K562 (cell line): ENCODE measurements at regions not wholly inside any gene's neighbourhood (a gene's known extent, or its start where the extent isn't known, plus 50 kb on each side); places are given as distances from the start of the nearest gene placed in this dataset.

Source experiments
- NBN ChIP-seq: fragments of 450-650 bp; IDR thresholded peaks from 2 replicates; pipeline ENCODE4 v1.6.1; 2016; ENCODE audit warnings: low read depth, mild to moderate bottlenecking
- TF ChIP-seq, protein P1 (sequence below): fragments of 200-600 bp; sonication (generic); IDR thresholded peaks from one replicate; pipeline ENCODE4 v1.6.1; 2012; ENCODE audit warnings: mild to moderate bottlenecking, low read depth, low read length, inconsistent platforms
- TF ChIP-seq, protein P2 (sequence below): sonication (generic); formaldehyde crosslinking; IDR thresholded peaks from 2 replicates; pipeline ENCODE4 v1.8.1; 2023; ENCODE audit warnings: mild to moderate bottlenecking, missing genetic modification reagents

DNA sequence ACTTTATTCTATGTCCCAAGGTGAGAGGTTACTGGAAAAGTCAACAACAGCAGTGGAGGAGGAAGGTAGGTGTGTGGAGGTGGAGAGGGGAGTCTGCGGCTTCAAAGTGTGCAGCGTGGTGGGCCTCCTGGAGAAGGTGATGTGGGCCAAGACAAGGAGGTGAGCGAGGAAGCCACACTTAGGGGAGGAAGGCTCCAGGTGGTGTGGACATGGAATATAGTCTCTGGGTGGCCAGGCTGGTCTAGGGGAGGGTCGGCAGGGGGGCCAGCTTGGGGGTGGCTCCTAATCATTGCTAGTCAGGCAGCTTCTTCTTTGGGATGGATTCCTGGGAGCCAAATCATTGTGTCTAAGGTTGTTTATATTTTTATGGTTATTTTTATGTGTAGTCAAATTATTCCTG lies 111.5 kb upstream of the CDH4 start (continued):
- TF ChIP-seq, protein P1, sequence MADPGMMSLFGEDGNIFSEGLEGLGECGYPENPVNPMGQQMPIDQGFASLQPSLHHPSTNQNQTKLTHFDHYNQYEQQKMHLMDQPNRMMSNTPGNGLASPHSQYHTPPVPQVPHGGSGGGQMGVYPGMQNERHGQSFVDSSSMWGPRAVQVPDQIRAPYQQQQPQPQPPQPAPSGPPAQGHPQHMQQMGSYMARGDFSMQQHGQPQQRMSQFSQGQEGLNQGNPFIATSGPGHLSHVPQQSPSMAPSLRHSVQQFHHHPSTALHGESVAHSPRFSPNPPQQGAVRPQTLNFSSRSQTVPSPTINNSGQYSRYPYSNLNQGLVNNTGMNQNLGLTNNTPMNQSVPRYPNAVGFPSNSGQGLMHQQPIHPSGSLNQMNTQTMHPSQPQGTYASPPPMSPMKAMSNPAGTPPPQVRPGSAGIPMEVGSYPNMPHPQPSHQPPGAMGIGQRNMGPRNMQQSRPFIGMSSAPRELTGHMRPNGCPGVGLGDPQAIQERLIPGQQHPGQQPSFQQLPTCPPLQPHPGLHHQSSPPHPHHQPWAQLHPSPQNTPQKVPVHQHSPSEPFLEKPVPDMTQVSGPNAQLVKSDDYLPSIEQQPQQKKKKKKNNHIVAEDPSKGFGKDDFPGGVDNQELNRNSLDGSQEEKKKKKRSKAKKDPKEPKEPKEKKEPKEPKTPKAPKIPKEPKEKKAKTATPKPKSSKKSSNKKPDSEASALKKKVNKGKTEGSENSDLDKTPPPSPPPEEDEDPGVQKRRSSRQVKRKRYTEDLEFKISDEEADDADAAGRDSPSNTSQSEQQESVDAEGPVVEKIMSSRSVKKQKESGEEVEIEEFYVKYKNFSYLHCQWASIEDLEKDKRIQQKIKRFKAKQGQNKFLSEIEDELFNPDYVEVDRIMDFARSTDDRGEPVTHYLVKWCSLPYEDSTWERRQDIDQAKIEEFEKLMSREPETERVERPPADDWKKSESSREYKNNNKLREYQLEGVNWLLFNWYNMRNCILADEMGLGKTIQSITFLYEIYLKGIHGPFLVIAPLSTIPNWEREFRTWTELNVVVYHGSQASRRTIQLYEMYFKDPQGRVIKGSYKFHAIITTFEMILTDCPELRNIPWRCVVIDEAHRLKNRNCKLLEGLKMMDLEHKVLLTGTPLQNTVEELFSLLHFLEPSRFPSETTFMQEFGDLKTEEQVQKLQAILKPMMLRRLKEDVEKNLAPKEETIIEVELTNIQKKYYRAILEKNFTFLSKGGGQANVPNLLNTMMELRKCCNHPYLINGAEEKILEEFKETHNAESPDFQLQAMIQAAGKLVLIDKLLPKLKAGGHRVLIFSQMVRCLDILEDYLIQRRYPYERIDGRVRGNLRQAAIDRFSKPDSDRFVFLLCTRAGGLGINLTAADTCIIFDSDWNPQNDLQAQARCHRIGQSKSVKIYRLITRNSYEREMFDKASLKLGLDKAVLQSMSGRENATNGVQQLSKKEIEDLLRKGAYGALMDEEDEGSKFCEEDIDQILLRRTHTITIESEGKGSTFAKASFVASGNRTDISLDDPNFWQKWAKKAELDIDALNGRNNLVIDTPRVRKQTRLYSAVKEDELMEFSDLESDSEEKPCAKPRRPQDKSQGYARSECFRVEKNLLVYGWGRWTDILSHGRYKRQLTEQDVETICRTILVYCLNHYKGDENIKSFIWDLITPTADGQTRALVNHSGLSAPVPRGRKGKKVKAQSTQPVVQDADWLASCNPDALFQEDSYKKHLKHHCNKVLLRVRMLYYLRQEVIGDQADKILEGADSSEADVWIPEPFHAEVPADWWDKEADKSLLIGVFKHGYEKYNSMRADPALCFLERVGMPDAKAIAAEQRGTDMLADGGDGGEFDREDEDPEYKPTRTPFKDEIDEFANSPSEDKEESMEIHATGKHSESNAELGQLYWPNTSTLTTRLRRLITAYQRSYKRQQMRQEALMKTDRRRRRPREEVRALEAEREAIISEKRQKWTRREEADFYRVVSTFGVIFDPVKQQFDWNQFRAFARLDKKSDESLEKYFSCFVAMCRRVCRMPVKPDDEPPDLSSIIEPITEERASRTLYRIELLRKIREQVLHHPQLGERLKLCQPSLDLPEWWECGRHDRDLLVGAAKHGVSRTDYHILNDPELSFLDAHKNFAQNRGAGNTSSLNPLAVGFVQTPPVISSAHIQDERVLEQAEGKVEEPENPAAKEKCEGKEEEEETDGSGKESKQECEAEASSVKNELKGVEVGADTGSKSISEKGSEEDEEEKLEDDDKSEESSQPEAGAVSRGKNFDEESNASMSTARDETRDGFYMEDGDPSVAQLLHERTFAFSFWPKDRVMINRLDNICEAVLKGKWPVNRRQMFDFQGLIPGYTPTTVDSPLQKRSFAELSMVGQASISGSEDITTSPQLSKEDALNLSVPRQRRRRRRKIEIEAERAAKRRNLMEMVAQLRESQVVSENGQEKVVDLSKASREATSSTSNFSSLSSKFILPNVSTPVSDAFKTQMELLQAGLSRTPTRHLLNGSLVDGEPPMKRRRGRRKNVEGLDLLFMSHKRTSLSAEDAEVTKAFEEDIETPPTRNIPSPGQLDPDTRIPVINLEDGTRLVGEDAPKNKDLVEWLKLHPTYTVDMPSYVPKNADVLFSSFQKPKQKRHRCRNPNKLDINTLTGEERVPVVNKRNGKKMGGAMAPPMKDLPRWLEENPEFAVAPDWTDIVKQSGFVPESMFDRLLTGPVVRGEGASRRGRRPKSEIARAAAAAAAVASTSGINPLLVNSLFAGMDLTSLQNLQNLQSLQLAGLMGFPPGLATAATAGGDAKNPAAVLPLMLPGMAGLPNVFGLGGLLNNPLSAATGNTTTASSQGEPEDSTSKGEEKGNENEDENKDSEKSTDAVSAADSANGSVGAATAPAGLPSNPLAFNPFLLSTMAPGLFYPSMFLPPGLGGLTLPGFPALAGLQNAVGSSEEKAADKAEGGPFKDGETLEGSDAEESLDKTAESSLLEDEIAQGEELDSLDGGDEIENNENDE = no peak
- TF ChIP-seq, protein P2, sequence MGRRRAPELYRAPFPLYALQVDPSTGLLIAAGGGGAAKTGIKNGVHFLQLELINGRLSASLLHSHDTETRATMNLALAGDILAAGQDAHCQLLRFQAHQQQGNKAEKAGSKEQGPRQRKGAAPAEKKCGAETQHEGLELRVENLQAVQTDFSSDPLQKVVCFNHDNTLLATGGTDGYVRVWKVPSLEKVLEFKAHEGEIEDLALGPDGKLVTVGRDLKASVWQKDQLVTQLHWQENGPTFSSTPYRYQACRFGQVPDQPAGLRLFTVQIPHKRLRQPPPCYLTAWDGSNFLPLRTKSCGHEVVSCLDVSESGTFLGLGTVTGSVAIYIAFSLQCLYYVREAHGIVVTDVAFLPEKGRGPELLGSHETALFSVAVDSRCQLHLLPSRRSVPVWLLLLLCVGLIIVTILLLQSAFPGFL = no peak
- TF ChIP-seq NBN = no peak
